H9 (cell line): ENCODE measurements at regions not wholly inside any gene's neighbourhood (a gene's known extent, or its start where the extent isn't known, plus 50 kb on each side); places are given as distances from the start of the nearest gene placed in this dataset.
"Not testable (repeated sequence)": the region's sequence is repeated elsewhere in the genome, so short reads cannot be mapped to it uniquely, and the experiment has no call there.

Experiments
- DNase-seq: peaks from one replicate; pipeline ENCODE4 v3.0.0-alpha.2; 2017
- H2AFZ ChIP-seq: one replicate; pipeline ENCODE4 v1.6.1; 2013; ENCODE audit warnings: mild to moderate bottlenecking, low read length, control low read depth, moderate library complexity
- H2AK5ac ChIP-seq: 2 replicates; pipeline ENCODE4 v1.6.1; 2013; ENCODE audit warnings: low read length, control low read depth, mixed read lengths; ENCODE audit not compliant: insufficient read length
- H2BK120ac ChIP-seq: one replicate; pipeline ENCODE4 v1.6.1; 2013; ENCODE audit warnings: low read depth, mild to moderate bottlenecking, low read length, control low read depth, inconsistent platforms; ENCODE audit not compliant: poor library complexity, severe bottlenecking
- H2BK12ac ChIP-seq: 2 replicates; pipeline ENCODE4 v1.6.1; 2013; ENCODE audit warnings: low read length, control low read depth, mixed read lengths, low read depth; ENCODE audit not compliant: insufficient read length
- H2BK15ac ChIP-seq: 2 replicates; pipeline ENCODE4 v1.6.1; 2013; ENCODE audit warnings: low read depth, low read length, control low read depth
- H2BK20ac ChIP-seq: one replicate; pipeline ENCODE4 v1.6.1; 2013; ENCODE audit warnings: low read depth, mild to moderate bottlenecking, low read length, control low read depth, inconsistent platforms; ENCODE audit not compliant: poor library complexity, severe bottlenecking
- H2BK5ac ChIP-seq: 2 replicates; pipeline ENCODE4 v1.6.1; 2013; ENCODE audit warnings: low read length, control low read depth, mixed read lengths; ENCODE audit not compliant: insufficient read length
- H3K14ac ChIP-seq: 2 replicates; pipeline ENCODE4 v1.6.1; 2013; ENCODE audit warnings: low read length, control low read depth; ENCODE audit not compliant: insufficient read depth
- H3K18ac ChIP-seq: 2 replicates; pipeline ENCODE4 v1.6.1; 2013; ENCODE audit warnings: low read depth, mild to moderate bottlenecking, mixed read lengths, low read length, control low read depth; ENCODE audit not compliant: insufficient read length
- H3K23ac ChIP-seq: 2 replicates; pipeline ENCODE4 v1.6.1; 2013; ENCODE audit warnings: low read length, control low read depth, mixed read lengths, low read depth; ENCODE audit not compliant: insufficient read length
- H3K23me2 ChIP-seq: 2 replicates; pipeline ENCODE4 v1.6.1; 2013; ENCODE audit warnings: low read depth, mild to moderate bottlenecking, mixed read lengths, low read length, control low read depth; ENCODE audit not compliant: insufficient read length, poor library complexity, severe bottlenecking
- H3K27ac ChIP-seq: 2 replicates; pipeline ENCODE4 v1.5.1; 2013; ENCODE audit warnings: low read length, control low read depth, mixed read lengths, low read depth; ENCODE audit not compliant: insufficient read length
- H3K27me3 ChIP-seq: 2 replicates; pipeline ENCODE4 v1.6.1; 2013; ENCODE audit warnings: low read length, control low read depth, inconsistent platforms; ENCODE audit not compliant: insufficient read depth
- H3K4ac ChIP-seq: 2 replicates; pipeline ENCODE4 v1.6.1; 2013; ENCODE audit warnings: low read depth, mild to moderate bottlenecking, control low read depth, inconsistent platforms, low read length, moderate library complexity
- H3K4me1 ChIP-seq: 2 replicates; pipeline ENCODE4 v1.6.1; 2013; ENCODE audit warnings: low read length, control low read depth, inconsistent platforms; ENCODE audit not compliant: insufficient read depth
- H3K4me2 ChIP-seq: 2 replicates; pipeline ENCODE4 v1.6.1; 2013; ENCODE audit warnings: low read length, control low read depth, mixed read lengths; ENCODE audit not compliant: insufficient read length, insufficient read depth
- H3K56ac ChIP-seq: 2 replicates; pipeline ENCODE4 v1.6.1; 2013; ENCODE audit warnings: low read depth, mild to moderate bottlenecking, mixed read lengths, low read length, control low read depth; ENCODE audit not compliant: insufficient read length
- H3K79me1 ChIP-seq: 2 replicates; pipeline ENCODE4 v1.6.1; 2013; ENCODE audit warnings: low read depth, mild to moderate bottlenecking, moderate library complexity, low read length, control low read depth, inconsistent platforms; ENCODE audit not compliant: insufficient read depth, poor library complexity, severe bottlenecking
- H3K79me2 ChIP-seq: 2 replicates; pipeline ENCODE4 v1.6.1; 2013; ENCODE audit warnings: low read length, control low read depth, inconsistent platforms; ENCODE audit not compliant: insufficient read depth
- H3K9ac ChIP-seq: 2 replicates; pipeline ENCODE4 v1.6.1; 2013; ENCODE audit warnings: low read length, control low read depth, mixed read lengths; ENCODE audit not compliant: insufficient read length; ENCODE audit errors: extremely low read depth
- H3K9me3 ChIP-seq: one replicate; pipeline ENCODE4 v1.6.1; 2013; ENCODE audit warnings: low read depth, low read length, inconsistent platforms; ENCODE audit not compliant: control insufficient read depth
- H3T11ph ChIP-seq: one replicate; pipeline ENCODE4 v1.6.1; 2013; ENCODE audit warnings: mild to moderate bottlenecking, low read length, control low read depth, inconsistent platforms
- H4K20me1 ChIP-seq: one replicate; pipeline ENCODE4 v1.6.1; 2013; ENCODE audit not compliant: control insufficient read depth, insufficient read length, insufficient read depth
- H4K5ac ChIP-seq: 2 replicates; pipeline ENCODE4 v1.6.1; 2013; ENCODE audit warnings: low read depth, mild to moderate bottlenecking, mixed read lengths, low read length, control low read depth; ENCODE audit not compliant: insufficient read length
- H4K8ac ChIP-seq: replicated peaks from 2 replicates; pipeline ENCODE4 v1.6.1; 2013; ENCODE audit warnings: low read length, control low read depth, mixed read lengths, low read depth; ENCODE audit not compliant: insufficient read length
- H4K91ac ChIP-seq: 2 replicates; pipeline ENCODE4 v1.6.1; 2013; ENCODE audit warnings: low read depth, mild to moderate bottlenecking, moderate library complexity, mixed read lengths, low read length, control low read depth; ENCODE audit not compliant: insufficient read length
- H3K27ac Mint-ChIP-seq, 3 experiments: 2 replicates in 2 of 3; 3 replicates in 1 of 3; pipeline ENCODE4 v1.8.0; 2020 to 2021; ENCODE audit warnings: mixed read lengths in 3 of 3, mild to moderate bottlenecking in 1 of 3, moderate library complexity in 1 of 3
- H3K27me3 Mint-ChIP-seq: 2 replicates; pipeline ENCODE4 v1.8.0; 2021; ENCODE audit warnings: low read depth, mild to moderate bottlenecking, moderate library complexity, mixed read lengths
- H3K36me3 Mint-ChIP-seq, 3 experiments: 2 replicates in 2 of 3; 3 replicates in 1 of 3; pipeline ENCODE4 v1.8.0; 2020 to 2021; ENCODE audit warnings: low read depth in 3 of 3, mixed read lengths in 3 of 3; ENCODE audit not compliant: insufficient read depth in 1 of 3
- H3K4me1 Mint-ChIP-seq, 2 experiments: 2 replicates each; pipeline ENCODE4 v1.8.0; 2020; ENCODE audit warnings: mixed read lengths in 2 of 2
- H3K4me3 Mint-ChIP-seq, 2 experiments: 2 replicates in 1 of 2; 3 replicates in 1 of 2; pipeline ENCODE4 v1.8.0; 2020 to 2021; ENCODE audit warnings: mild to moderate bottlenecking in 2 of 2, mixed read lengths in 2 of 2, moderate library complexity in 1 of 2
- H3K9me3 Mint-ChIP-seq, 2 experiments: 2 replicates in 1 of 2; 3 replicates in 1 of 2; pipeline ENCODE4 v1.8.0; 2020; ENCODE audit warnings: mild to moderate bottlenecking in 2 of 2, mixed read lengths in 2 of 2, moderate library complexity in 1 of 2
- WGBS: extraction: QIAGEN DNeasy Blood & Tissue Kit; methylation state at CpG from one replicate; pipeline ENCODE4 v1.1.7; 2013; ENCODE audit warnings: missing lambda C conversion rate, low lambda C conversion rate, mixed read lengths; ENCODE audit not compliant: insufficient read length; ENCODE audit errors: extremely low coverage; 5-methylcytosine and 5-hydroxymethylcytosine counted together
- TF ChIP-seq, protein P1 (sequence below): fragments of 200-600 bp; sonication (generic); conservative IDR thresholded peaks from 3 replicates; pipeline ENCODE4 v1.8.0; 2021; ENCODE audit warnings: antibody characterized with exemption, mild to moderate bottlenecking

DNA sequence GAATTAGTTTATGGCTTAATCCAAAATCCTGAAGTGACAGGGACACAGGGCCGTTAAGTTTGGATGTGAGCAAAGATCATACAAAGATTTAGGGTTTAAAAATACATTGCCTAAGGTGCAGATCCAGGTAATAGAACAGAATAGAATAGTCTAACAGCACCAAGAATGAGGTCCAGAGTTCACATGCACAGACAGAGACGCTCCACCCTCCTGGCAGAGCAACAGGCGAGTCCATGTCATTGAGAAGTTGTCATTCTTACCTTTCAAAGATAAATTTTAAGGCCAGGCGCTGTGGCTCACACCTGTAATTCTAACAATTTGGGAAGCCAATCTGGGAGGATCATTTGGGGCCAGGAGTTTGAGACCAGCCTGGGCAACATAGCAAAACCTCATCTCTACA is 209.1 kb upstream of the AUTS2 start:
- Histone ChIP-seq H3K23me2 (no peaks in the 10 kb centered on the region), H3K56ac (no peak overlapping the region), H3K4ac (no peak overlapping the region), H3K23ac (no peak overlapping the region), H3K18ac (no peak overlapping the region), H4K91ac (no peak overlapping the region), H3K27me3 (no peaks in the 10 kb centered on the region), H2BK5ac (no peak overlapping the region), H2AFZ (no peak overlapping the region), H4K5ac (no peak overlapping the region), H3K14ac (no peak overlapping the region), H2BK12ac (no peak overlapping the region), H4K8ac (no peak overlapping the region), H3K27ac (no peak overlapping the region), H2AK5ac (no peak overlapping the region), H2BK15ac (no peak overlapping the region), H3K9me3 (no peaks in the 10 kb centered on the region), H3K79me1 (no peaks in the 10 kb centered on the region), H2BK120ac (no peak overlapping the region), H4K20me1 (no peaks in the 10 kb centered on the region), H3K9ac (no peak overlapping the region), H3K4me1 (no peaks in the 10 kb centered on the region), H3T11ph (no peak overlapping the region), H3K79me2 (no peaks in the 10 kb centered on the region), H3K4me2 (no peak overlapping the region), H2BK20ac (no peak overlapping the region)
- Mint-ChIP-seq H3K36me3 (no peaks in the 10 kb centered on the region), H3K27me3 (peaks cover 6% of the 10 kb centered on the region), H3K9me3 (no peaks in the 10 kb centered on the region), H3K4me3 (no peak overlapping the region), H3K27ac (no peak overlapping the region), H3K4me1 (no peaks in the 10 kb centered on the region)
- no peak for DNase-seq
- WGBS: no CpG with 5 or more reads among the region's 4 CpGs
- TF ChIP-seq, protein P1, sequence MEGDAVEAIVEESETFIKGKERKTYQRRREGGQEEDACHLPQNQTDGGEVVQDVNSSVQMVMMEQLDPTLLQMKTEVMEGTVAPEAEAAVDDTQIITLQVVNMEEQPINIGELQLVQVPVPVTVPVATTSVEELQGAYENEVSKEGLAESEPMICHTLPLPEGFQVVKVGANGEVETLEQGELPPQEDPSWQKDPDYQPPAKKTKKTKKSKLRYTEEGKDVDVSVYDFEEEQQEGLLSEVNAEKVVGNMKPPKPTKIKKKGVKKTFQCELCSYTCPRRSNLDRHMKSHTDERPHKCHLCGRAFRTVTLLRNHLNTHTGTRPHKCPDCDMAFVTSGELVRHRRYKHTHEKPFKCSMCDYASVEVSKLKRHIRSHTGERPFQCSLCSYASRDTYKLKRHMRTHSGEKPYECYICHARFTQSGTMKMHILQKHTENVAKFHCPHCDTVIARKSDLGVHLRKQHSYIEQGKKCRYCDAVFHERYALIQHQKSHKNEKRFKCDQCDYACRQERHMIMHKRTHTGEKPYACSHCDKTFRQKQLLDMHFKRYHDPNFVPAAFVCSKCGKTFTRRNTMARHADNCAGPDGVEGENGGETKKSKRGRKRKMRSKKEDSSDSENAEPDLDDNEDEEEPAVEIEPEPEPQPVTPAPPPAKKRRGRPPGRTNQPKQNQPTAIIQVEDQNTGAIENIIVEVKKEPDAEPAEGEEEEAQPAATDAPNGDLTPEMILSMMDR: no peak

DNA sequence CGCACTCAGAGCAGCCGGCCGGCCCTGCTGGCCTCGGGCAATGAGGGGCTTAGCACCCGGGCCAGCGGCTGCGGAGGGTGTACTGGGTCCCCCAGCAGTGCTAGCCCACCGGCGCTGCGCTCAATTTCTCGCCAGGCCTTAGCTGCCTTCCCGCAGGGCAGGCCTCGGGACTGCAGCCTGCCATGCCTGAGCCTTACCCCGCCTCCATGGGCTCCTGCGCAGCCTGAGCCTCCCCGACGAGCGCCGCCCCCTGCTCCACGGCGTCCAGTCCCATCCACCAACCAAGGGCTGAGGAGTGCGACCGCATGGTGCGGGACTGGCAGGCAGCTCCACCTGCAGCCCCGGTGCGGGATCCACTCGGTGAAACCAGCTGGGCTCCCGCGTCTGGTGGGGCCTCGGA is 204.4 kb upstream of the AUTS2 start:
- not testable (repeated sequence) for H2AK5ac ChIP-seq, H4K91ac ChIP-seq, H2BK12ac ChIP-seq, H3K4me3 Mint-ChIP-seq, H3K79me2 ChIP-seq, H3K56ac ChIP-seq, H3K4ac ChIP-seq, H3K27ac Mint-ChIP-seq, H4K8ac ChIP-seq, H2AFZ ChIP-seq, H2BK20ac ChIP-seq, H2BK120ac ChIP-seq, H3K9ac ChIP-seq, H3K23ac ChIP-seq, H2BK15ac ChIP-seq, DNase-seq, H3K9me3 ChIP-seq, H2BK5ac ChIP-seq, H3K18ac ChIP-seq, H3K36me3 Mint-ChIP-seq, H3K79me1 ChIP-seq, H3K23me2 ChIP-seq, H3K9me3 Mint-ChIP-seq, H3T11ph ChIP-seq, H3K27ac ChIP-seq, H4K5ac ChIP-seq, H3K14ac ChIP-seq, H3K27me3 ChIP-seq, H3K4me1 ChIP-seq, H3K4me2 ChIP-seq, H4K20me1 ChIP-seq
- WGBS: no CpG with 5 or more reads among the region's 30 CpGs
- peaks cover 20% of the 10 kb centered on the region for H3K27me3 Mint-ChIP-seq
- peaks cover 4 to 10% of the 10 kb centered on the region in 2 experiments for H3K4me1 Mint-ChIP-seq
